H1 (cell line): ENCODE measurements at regions not wholly inside any gene's neighbourhood (a gene's known extent, or its start where the extent isn't known, plus 50 kb on each side); places are given as distances from the start of the nearest gene placed in this dataset.

Experiments used
- CTCF ChIA-PET: fragments of 300-600 bp; sonication (Branson Sonifier 250); formaldehyde crosslinking; loops from one replicate; lab custom pipeline; 2021; ENCODE audit not compliant: partially characterized antibody; lab: Charles Lee
- POLR2A ChIA-PET: fragments of 300-600 bp; sonication (Branson Sonifier 250); formaldehyde crosslinking; loops from one replicate; lab custom pipeline; 2021; ENCODE audit warnings: inconsistent platforms; ENCODE audit not compliant: partially characterized antibody; lab: Charles Lee
- DNase-seq, 2 experiments: peaks; one replicate each; pipeline versions ENCODE4 v3.0.0 to v3.0.0-alpha.2; 2010 to 2022; ENCODE audit warnings: low spot score in 2 of 2, low read depth in 1 of 2, mixed read lengths in 1 of 2
- FAIRE-seq: peaks from 2 replicates; lab custom pipeline; 2011; peaks lifted over from hg19 to GRCh38; lab: Jason Lieb, UNC
- H2AFZ ChIP-seq: 2 replicates; pipeline ENCODE4 v1.8.1; 2012; ENCODE audit warnings: low read length, inconsistent platforms
- H2AK5ac ChIP-seq: 2 replicates; pipeline ENCODE4 v1.6.1; 2013; ENCODE audit warnings: low read depth, low read length
- H2BK120ac ChIP-seq: replicated peaks from 2 replicates; pipeline ENCODE3; 2013; ENCODE audit warnings: low read depth, low read length, inconsistent platforms
- H2BK12ac ChIP-seq: 2 replicates; pipeline ENCODE4 v1.6.1; 2013; ENCODE audit warnings: low read depth, low read length
- H2BK15ac ChIP-seq: 2 replicates; pipeline ENCODE4 v1.6.1; 2013; ENCODE audit warnings: low read length
- H2BK20ac ChIP-seq: 2 replicates; pipeline ENCODE4 v1.6.1; 2013; ENCODE audit warnings: low read length
- H2BK5ac ChIP-seq: 2 replicates; pipeline ENCODE4 v1.6.1; 2013; ENCODE audit warnings: low read depth, low read length
- H3K14ac ChIP-seq: 2 replicates; pipeline ENCODE4 v1.6.1; 2013; ENCODE audit warnings: inconsistent platforms; ENCODE audit not compliant: insufficient read length
- H3K18ac ChIP-seq: 2 replicates; pipeline ENCODE4 v1.6.1; 2013; ENCODE audit warnings: low read length; ENCODE audit errors: extremely low read depth
- H3K23ac ChIP-seq: 2 replicates; pipeline ENCODE4 v1.6.1; 2013; ENCODE audit warnings: inconsistent platforms; ENCODE audit not compliant: insufficient read length
- H3K23me2 ChIP-seq: 2 replicates; pipeline ENCODE4 v1.6.1; 2013; ENCODE audit warnings: low read depth, low read length
- H3K27ac ChIP-seq: 2 replicates; pipeline ENCODE4 v1.6.1; 2011; ENCODE audit warnings: low read depth, low read length, inconsistent platforms
- H3K27me3 ChIP-seq, 4 experiments: replicated peaks in 1 of 4; 1 replicate in 1 of 4; 2 replicates in 3 of 4; pipeline versions ENCODE4 v1.6.1 to v1.8.1; 2011 to 2013; ENCODE audit warnings: low read length in 3 of 4, mild to moderate bottlenecking in 3 of 4, inconsistent platforms in 2 of 4, mixed read lengths in 2 of 4, moderate library complexity in 1 of 4; ENCODE audit not compliant: control insufficient read depth in 3 of 4, insufficient read depth in 3 of 4; ENCODE audit errors: extremely low read depth in 1 of 4
- H3K36me3 ChIP-seq, 4 experiments: 2 replicates each; pipeline versions ENCODE4 v1.6.1 to v1.8.1; 2011 to 2013; ENCODE audit warnings: mild to moderate bottlenecking in 4 of 4, low read length in 3 of 4, moderate library complexity in 2 of 4, control low read depth in 1 of 4, inconsistent platforms in 1 of 4; ENCODE audit not compliant: insufficient read depth in 4 of 4, control insufficient read depth in 2 of 4
- H3K4ac ChIP-seq: replicated peaks from 2 replicates; pipeline ENCODE3; 2013; ENCODE audit warnings: low read length, low read depth, mixed read lengths, inconsistent platforms; ENCODE audit not compliant: insufficient read length
- H3K4me1 ChIP-seq, 4 experiments: replicated peaks in 1 of 4; 1 replicate in 1 of 4; 2 replicates in 3 of 4; pipeline versions ENCODE4 v1.6.1 to v1.8.1; 2011 to 2013; ENCODE audit warnings: low read length in 3 of 4, inconsistent platforms in 2 of 4, mixed read lengths in 1 of 4; ENCODE audit not compliant: insufficient read depth in 4 of 4, control insufficient read depth in 3 of 4
- H3K4me2 ChIP-seq, 2 experiments: 2 replicates each; pipeline versions ENCODE4 v1.6.1 to v1.8.1; 2011 to 2013; ENCODE audit warnings: low read depth in 2 of 2, low read length in 2 of 2, control low read depth in 1 of 2, inconsistent platforms in 1 of 2, mild to moderate bottlenecking in 1 of 2; ENCODE audit not compliant: insufficient read depth in 1 of 2
- H3K4me3 ChIP-seq, 4 experiments: fragments of 200-600, 300-600 bp in 1 of 4; sonication (generic), shearing (Covaris generic), sonication (Bioruptor Twin) in 1 of 4; 2 replicates each; pipeline versions ENCODE4 v1.5.1 to v1.8.1; 2011 to 2016; ENCODE audit warnings: low read length in 4 of 4, low read depth in 3 of 4, control low read depth in 2 of 4, inconsistent platforms in 2 of 4, mild to moderate bottlenecking in 2 of 4, mixed read lengths in 1 of 4, moderate library complexity in 1 of 4; ENCODE audit not compliant: insufficient read depth in 2 of 4; ENCODE audit errors: extremely low read depth in 1 of 4
- H3K56ac ChIP-seq: replicated peaks from 2 replicates; pipeline ENCODE3; 2013; ENCODE audit warnings: low read depth, mild to moderate bottlenecking, mixed read lengths, low read length, inconsistent platforms; ENCODE audit not compliant: insufficient read length
- H3K79me1 ChIP-seq: 2 replicates; pipeline ENCODE4 v1.6.1; 2013; ENCODE audit warnings: low read depth, low read length, control low read depth
- H3K79me2 ChIP-seq, 2 experiments: 2 replicates each; pipeline versions ENCODE4 v1.6.1 to v1.8.1; 2012 to 2013; ENCODE audit warnings: low read length in 2 of 2, mild to moderate bottlenecking in 2 of 2, inconsistent platforms in 1 of 2; ENCODE audit not compliant: insufficient read depth in 2 of 2, control insufficient read depth in 1 of 2
- H3K9ac ChIP-seq, 4 experiments: replicated peaks in 1 of 4; 1 replicate in 1 of 4; 2 replicates in 3 of 4; pipeline versions ENCODE4 v1.6.1 to v1.8.1; 2011 to 2013; ENCODE audit warnings: low read depth in 3 of 4, low read length in 3 of 4, control low read depth in 2 of 4, mild to moderate bottlenecking in 2 of 4, moderate library complexity in 2 of 4, inconsistent platforms in 1 of 4; ENCODE audit errors: extremely low read depth in 1 of 4
- H3K9me3 ChIP-seq, 2 experiments: 2 replicates each; pipeline versions ENCODE4 v1.6.1 to v1.8.1; 2012 to 2013; ENCODE audit warnings: mild to moderate bottlenecking in 2 of 2, moderate library complexity in 2 of 2, control low read depth in 1 of 2, inconsistent platforms in 1 of 2, low read depth in 1 of 2, low read length in 1 of 2, mixed read lengths in 1 of 2; ENCODE audit not compliant: insufficient read depth in 2 of 2
- H4K20me1 ChIP-seq, 2 experiments: replicated peaks in 1 of 2; 2 replicates each; pipeline versions ENCODE3 to v1.8.1; 2011 to 2013; ENCODE audit warnings: inconsistent platforms in 2 of 2, low read length in 2 of 2, mild to moderate bottlenecking in 1 of 2; ENCODE audit not compliant: insufficient read depth in 2 of 2, control insufficient read depth in 1 of 2
- H4K5ac ChIP-seq: 2 replicates; pipeline ENCODE4 v1.6.1; 2013; ENCODE audit warnings: low read length, low read depth, mixed read lengths, inconsistent platforms; ENCODE audit not compliant: insufficient read length
- H4K8ac ChIP-seq: 2 replicates; pipeline ENCODE4 v1.8.0; 2013; ENCODE audit warnings: mild to moderate bottlenecking, moderate library complexity, low read length, inconsistent platforms; ENCODE audit not compliant: insufficient read depth; ENCODE audit errors: extremely low read depth
- H4K91ac ChIP-seq: replicated peaks from 2 replicates; pipeline ENCODE3; 2013; ENCODE audit warnings: low read length, mixed read lengths, inconsistent platforms; ENCODE audit not compliant: insufficient read length
- CEBPB ChIP-seq: IDR thresholded peaks from 2 replicates; pipeline ENCODE4 v1.6.1; 2012; ENCODE audit warnings: low read depth, low read length
- CREB1 ChIP-seq: IDR thresholded peaks from 2 replicates; pipeline ENCODE4 v1.6.1; 2012; ENCODE audit warnings: inconsistent platforms
- EP300 ChIP-seq, 2 experiments: IDR thresholded peaks; 1 replicate in 1 of 2; 2 replicates in 1 of 2; pipeline ENCODE4 v1.6.1; 2011 to 2012; ENCODE audit warnings: low read depth in 2 of 2, low read length in 2 of 2, mild to moderate bottlenecking in 2 of 2, borderline replicate concordance in 1 of 2, inconsistent platforms in 1 of 2, moderate library complexity in 1 of 2
- HDAC6 ChIP-seq: IDR thresholded peaks from one replicate; pipeline ENCODE4 v1.7.1; 2012; ENCODE audit warnings: low read depth, mild to moderate bottlenecking, inconsistent platforms, low read length, moderate library complexity
- NANOG ChIP-seq: IDR thresholded peaks from 2 replicates; pipeline ENCODE4 v1.6.1; 2011; ENCODE audit warnings: low read length, low read depth, mild to moderate bottlenecking, inconsistent platforms; ENCODE audit not compliant: insufficient read depth, poor library complexity, severe bottlenecking
- SP1 ChIP-seq: IDR thresholded peaks from 2 replicates; pipeline ENCODE4 v1.6.1; 2011; ENCODE audit warnings: low read depth, low read length
- TAF7 ChIP-seq: optimal IDR thresholded peaks from 2 replicates; pipeline ENCODE3; 2011; ENCODE audit warnings: low read depth, mild to moderate bottlenecking, inconsistent platforms, low read length, moderate library complexity, borderline replicate concordance
- TCF12 ChIP-seq: IDR thresholded peaks from 2 replicates; pipeline ENCODE4 v1.6.1; 2011; ENCODE audit warnings: low read depth, mild to moderate bottlenecking, low read length
- YY1 ChIP-seq: IDR thresholded peaks from 2 replicates; pipeline ENCODE4 v1.6.1; 2011; ENCODE audit warnings: low read depth, mild to moderate bottlenecking, low read length
- ZNF274 ChIP-seq: IDR thresholded peaks from 2 replicates; pipeline ENCODE4 v1.7.0; 2012; ENCODE audit warnings: low read length, borderline replicate concordance; ENCODE audit errors: extremely low read depth
- WGBS, 2 experiments: shearing (Covaris generic) in 1 of 2; methylation state at CpG; one replicate each; pipeline versions ENCODE4 v1.1.6 to v1.1.7; 2013 to 2015; ENCODE audit warnings: low lambda C conversion rate in 2 of 2, mixed read lengths in 2 of 2, inconsistent platforms in 1 of 2, low coverage in 1 of 2, missing lambda C conversion rate in 1 of 2; ENCODE audit not compliant: insufficient replicate concordance in 2 of 2, insufficient coverage in 1 of 2, insufficient read length in 1 of 2; ENCODE audit errors: extremely low coverage in 1 of 2, missing lambda C conversion rate in 1 of 2; 5-methylcytosine and 5-hydroxymethylcytosine counted together
- TF ChIP-seq, protein P1 (sequence below): IDR thresholded peaks from 2 replicates; pipeline ENCODE4 v1.6.1; 2011; ENCODE audit warnings: low read depth, mild to moderate bottlenecking, low read length; ENCODE audit not compliant: insufficient read depth
- TF ChIP-seq, protein P2 (sequence below), 3 experiments: IDR thresholded peaks; 1 replicate in 2 of 3; 2 replicates in 1 of 3; pipeline versions ENCODE4 v1.5.1 to v1.6.1; 2011; ENCODE audit warnings: low read length in 3 of 3, mild to moderate bottlenecking in 3 of 3, inconsistent platforms in 2 of 3, low read depth in 1 of 3, moderate library complexity in 1 of 3; ENCODE audit not compliant: insufficient read depth in 1 of 3; ENCODE audit errors: control extremely low read depth in 1 of 3

GRCh38 chr3:107297597-107297996, 79.6 kb upstream of the CCDC54 start:
- DNase-seq (no peak), FAIRE-seq (no peak)
- no peaks in the 10 kb centered on the region for H3K23me2 ChIP-seq
- ChIA-PET POLR2A (no interaction called here), CTCF (interaction anchor here (1.0 to 1.5 kb wide), 2 partner anchors 11 to 61 kb away, joined by 4 read pairs; no protein-coding TSS in a partner anchor)
- no peaks in the 10 kb centered on the region for H3K9me3 ChIP-seq
- H3K4ac ChIP-seq = no peak overlapping the region
- no peak overlapping the region for H2BK15ac ChIP-seq
- H4K8ac ChIP-seq = no peak overlapping the region
- 82% methylated on average over 3 of the region's 3 CpGs; no CpG with 5 or more reads in 1 of the 2 experiments for WGBS, 2 experiments
- H3K27me3 ChIP-seq = no peaks in the 10 kb centered on the region
- H3K18ac ChIP-seq = no peak overlapping the region
- H3K14ac ChIP-seq = no peak overlapping the region
- no peak overlapping the region; the same call in 1 of the 2 replicates for H3K27ac ChIP-seq
- H2AK5ac ChIP-seq = no peak overlapping the region
- no peaks in the 10 kb centered on the region for H4K20me1 ChIP-seq
- H3K4me3 ChIP-seq = no peak overlapping the region
- no peak overlapping the region for H3K9ac ChIP-seq
- H2AFZ ChIP-seq = no peak overlapping the region
- no peak overlapping the region for H2BK20ac ChIP-seq
- H3K23ac ChIP-seq = no peak overlapping the region
- H3K79me2 ChIP-seq = no peaks in the 10 kb centered on the region
- H2BK120ac ChIP-seq = no peak overlapping the region
- H4K5ac ChIP-seq = no peak overlapping the region
- no peaks in the 10 kb centered on the region for H3K4me1 ChIP-seq
- no peak overlapping the region for H4K91ac ChIP-seq
- no peak overlapping the region for H3K56ac ChIP-seq
- H2BK5ac ChIP-seq = no peak overlapping the region
- no peaks in the 10 kb centered on the region for H3K79me1 ChIP-seq
- no peak overlapping the region for H3K4me2 ChIP-seq
- no peak overlapping the region for H2BK12ac ChIP-seq
- no peaks in the 10 kb centered on the region for H3K36me3 ChIP-seq
- no peak for TF ChIP-seq SP1
- TF ChIP-seq EP300 (IDR thresholded peaks at IDR 0.05; ENCODE audit: borderline replicate concordance in 1 of 2, low read depth in 2 of 2, low read length in 2 of 2) = no peak
- TF ChIP-seq TAF7 = no peak
- TF ChIP-seq ZNF274 = no peak
- TF ChIP-seq, protein P1, sequence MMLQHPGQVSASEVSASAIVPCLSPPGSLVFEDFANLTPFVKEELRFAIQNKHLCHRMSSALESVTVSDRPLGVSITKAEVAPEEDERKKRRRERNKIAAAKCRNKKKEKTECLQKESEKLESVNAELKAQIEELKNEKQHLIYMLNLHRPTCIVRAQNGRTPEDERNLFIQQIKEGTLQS = no peak
- TF ChIP-seq TCF12 = no peak
- TF ChIP-seq CEBPB = no peak
- TF ChIP-seq NANOG = no peak
- TF ChIP-seq, protein P2, sequence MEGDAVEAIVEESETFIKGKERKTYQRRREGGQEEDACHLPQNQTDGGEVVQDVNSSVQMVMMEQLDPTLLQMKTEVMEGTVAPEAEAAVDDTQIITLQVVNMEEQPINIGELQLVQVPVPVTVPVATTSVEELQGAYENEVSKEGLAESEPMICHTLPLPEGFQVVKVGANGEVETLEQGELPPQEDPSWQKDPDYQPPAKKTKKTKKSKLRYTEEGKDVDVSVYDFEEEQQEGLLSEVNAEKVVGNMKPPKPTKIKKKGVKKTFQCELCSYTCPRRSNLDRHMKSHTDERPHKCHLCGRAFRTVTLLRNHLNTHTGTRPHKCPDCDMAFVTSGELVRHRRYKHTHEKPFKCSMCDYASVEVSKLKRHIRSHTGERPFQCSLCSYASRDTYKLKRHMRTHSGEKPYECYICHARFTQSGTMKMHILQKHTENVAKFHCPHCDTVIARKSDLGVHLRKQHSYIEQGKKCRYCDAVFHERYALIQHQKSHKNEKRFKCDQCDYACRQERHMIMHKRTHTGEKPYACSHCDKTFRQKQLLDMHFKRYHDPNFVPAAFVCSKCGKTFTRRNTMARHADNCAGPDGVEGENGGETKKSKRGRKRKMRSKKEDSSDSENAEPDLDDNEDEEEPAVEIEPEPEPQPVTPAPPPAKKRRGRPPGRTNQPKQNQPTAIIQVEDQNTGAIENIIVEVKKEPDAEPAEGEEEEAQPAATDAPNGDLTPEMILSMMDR (IDR thresholded peaks at IDR 0.05; ENCODE audit: control extremely low read depth in 1 of 3, insufficient read depth in 1 of 3, low read depth in 1 of 3, low read length in 3 of 3) = no peak
- TF ChIP-seq CREB1 = no peak
- TF ChIP-seq YY1 = no peak
- TF ChIP-seq HDAC6 = no peak
